ENCODE measurements at regions not wholly inside any gene's neighbourhood (a gene's known extent, or its start where the extent isn't known, plus 50 kb on each side); places are given as distances from the start of the nearest gene placed in this dataset.

- no peaks in the 10 kb centered on the region for H3K27me3 ChIP-seq (replicated peaks in 1 of 2; ENCODE audit: control insufficient read depth in 2 of 2, extremely low read depth in 1 of 2, insufficient read depth in 2 of 2, low read length in 1 of 2)
- no peak for DNase-seq
- no peak overlapping the region for H3K27ac ChIP-seq (ENCODE audit: low read length)
- Mint-ChIP-seq H3K4me1 (no peaks in the 10 kb centered on the region), H3K36me3 (no peaks in the 10 kb centered on the region), H3K27ac (no peak overlapping the region), H3K4me3 (no peak overlapping the region), H3K27me3 (peaks cover 0 to 4% of the 10 kb centered on the region in 2 donors), H3K9me3 (no peaks in the 10 kb centered on the region)
- no peak overlapping the region for H3K4me3 ChIP-seq (ENCODE audit: control insufficient read depth in 1 of 2, extremely low read depth in 1 of 2, low read length in 1 of 2)
- CTCF ChIA-PET = no interaction called here
- no peaks in the 10 kb centered on the region for H3K9me3 ChIP-seq
- no peak for ATAC-seq (replicated peaks in 1 of 4)
- WGBS (ENCODE audit: insufficient coverage) = no CpG with 5 or more reads among the region's 3 CpGs
- POLR2A ChIA-PET = no interaction called here
- H3K36me3 ChIP-seq (ENCODE audit: control insufficient read depth in 2 of 2, extremely low read depth in 1 of 2, insufficient read depth in 1 of 2, low read length in 1 of 2) = no peaks in the 10 kb centered on the region
- H3K4me1 ChIP-seq (ENCODE audit: control insufficient read depth in 1 of 2, extremely low read depth in 1 of 2, insufficient read depth in 2 of 2, low read length in 2 of 2) = no peaks in the 10 kb centered on the region
Observed at GRCh38 chr18:54740136-54740846, 88.0 kb upstream of the RAB27B start.

- Histone ChIP-seq H3K9me3 (no peaks in the 10 kb centered on the region), H3K4me3 (ENCODE audit: control insufficient read depth in 1 of 2, extremely low read depth in 1 of 2, low read length in 1 of 2) (no peak overlapping the region), H3K27ac (ENCODE audit: low read length) (no peak overlapping the region), H3K4me1 (ENCODE audit: control insufficient read depth in 1 of 2, extremely low read depth in 1 of 2, insufficient read depth in 2 of 2, low read length in 2 of 2) (no peaks in the 10 kb centered on the region), H3K36me3 (ENCODE audit: control insufficient read depth in 2 of 2, extremely low read depth in 1 of 2, insufficient read depth in 1 of 2, low read length in 1 of 2) (no peaks in the 10 kb centered on the region), H3K27me3 (replicated peaks in 1 of 2; ENCODE audit: control insufficient read depth in 2 of 2, extremely low read depth in 1 of 2, insufficient read depth in 2 of 2, low read length in 1 of 2) (no peaks in the 10 kb centered on the region)
- Mint-ChIP-seq H3K4me3 (no peak overlapping the region), H3K4me1 (no peaks in the 10 kb centered on the region), H3K27ac (no peak overlapping the region), H3K27me3 (peaks cover 0 to 4% of the 10 kb centered on the region in 2 donors), H3K36me3 (no peaks in the 10 kb centered on the region), H3K9me3 (no peaks in the 10 kb centered on the region)
- ChIA-PET CTCF (interaction anchor here in 1 of 2 donors (1.1 kb wide), 1 partner anchor 10 kb away, joined by 3 read pairs; no protein-coding TSS in a partner anchor), POLR2A (no interaction called here)
- ATAC-seq (replicated peaks in 1 of 4) (no peak), DNase-seq (no peak)
- WGBS (ENCODE audit: insufficient coverage) = no CpG with 5 or more reads among the region's 4 CpGs
Observed at GRCh38 chr18:54742120-54742519, 86.2 kb upstream of the RAB27B start.

GRCh38 chr18:54742659-54743604 lies 85.3 kb upstream of the RAB27B start:
- Mint-ChIP-seq H3K9me3 (no peaks in the 10 kb centered on the region), H3K36me3 (no peaks in the 10 kb centered on the region), H3K4me3 (no peak overlapping the region), H3K27ac (no peak overlapping the region), H3K4me1 (no peaks in the 10 kb centered on the region), H3K27me3 (peaks cover 0 to 4% of the 10 kb centered on the region in 2 donors)
- ATAC-seq (replicated peaks in 1 of 4) (no peak), DNase-seq (no peak)
- CTCF ChIA-PET = no interaction called here
- Histone ChIP-seq H3K27ac (ENCODE audit: low read length) (no peak overlapping the region), H3K4me3 (ENCODE audit: control insufficient read depth in 1 of 2, extremely low read depth in 1 of 2, low read length in 1 of 2) (no peak overlapping the region), H3K4me1 (ENCODE audit: control insufficient read depth in 1 of 2, extremely low read depth in 1 of 2, insufficient read depth in 2 of 2, low read length in 2 of 2) (no peaks in the 10 kb centered on the region), H3K36me3 (ENCODE audit: control insufficient read depth in 2 of 2, extremely low read depth in 1 of 2, insufficient read depth in 1 of 2, low read length in 1 of 2) (no peaks in the 10 kb centered on the region), H3K27me3 (replicated peaks in 1 of 2; ENCODE audit: control insufficient read depth in 2 of 2, extremely low read depth in 1 of 2, insufficient read depth in 2 of 2, low read length in 1 of 2) (no peaks in the 10 kb centered on the region), H3K9me3 (no peaks in the 10 kb centered on the region)
- 78% methylated on average over 2 of the region's 2 CpGs for WGBS (ENCODE audit: insufficient coverage)
- POLR2A ChIA-PET = no interaction called here

- no peaks in the 10 kb centered on the region for H3K36me3 Mint-ChIP-seq
- no peaks in the 10 kb centered on the region for H3K27me3 ChIP-seq (replicated peaks in 1 of 2; ENCODE audit: control insufficient read depth in 2 of 2, extremely low read depth in 1 of 2, insufficient read depth in 2 of 2, low read length in 1 of 2)
- H3K4me3 Mint-ChIP-seq = no peak overlapping the region
- no peaks in the 10 kb centered on the region for H3K36me3 ChIP-seq (ENCODE audit: control insufficient read depth in 2 of 2, extremely low read depth in 1 of 2, insufficient read depth in 1 of 2, low read length in 1 of 2)
- ATAC-seq (replicated peaks in 1 of 4) (no peak), DNase-seq (no peak)
- no peaks in the 10 kb centered on the region for H3K9me3 Mint-ChIP-seq
- H3K9me3 ChIP-seq = no peaks in the 10 kb centered on the region
- CTCF ChIA-PET = no interaction called here
- H3K4me1 ChIP-seq (ENCODE audit: control insufficient read depth in 1 of 2, extremely low read depth in 1 of 2, insufficient read depth in 2 of 2, low read length in 2 of 2) = no peaks in the 10 kb centered on the region
- POLR2A ChIA-PET = no interaction called here
- no peaks in the 10 kb centered on the region for H3K4me1 Mint-ChIP-seq
- H3K4me3 ChIP-seq (ENCODE audit: control insufficient read depth in 1 of 2, extremely low read depth in 1 of 2, low read length in 1 of 2) = no peak overlapping the region
- H3K27me3 Mint-ChIP-seq = no peaks in the 10 kb centered on the region
- WGBS (ENCODE audit: insufficient coverage) = 100% methylated on average over 1 of the region's 4 CpGs
- H3K27ac ChIP-seq (ENCODE audit: low read length) = no peak overlapping the region
- H3K27ac Mint-ChIP-seq = no peak overlapping the region
Observed at GRCh38 chr18:54743605-54743995, 84.7 kb upstream of the RAB27B start.

GRCh38 chr18:54749291-54749690 lies 79.0 kb upstream of the RAB27B start:
- Histone ChIP-seq H3K4me3 (ENCODE audit: control insufficient read depth in 1 of 2, extremely low read depth in 1 of 2, low read length in 1 of 2) (no peak overlapping the region), H3K36me3 (ENCODE audit: control insufficient read depth in 2 of 2, extremely low read depth in 1 of 2, insufficient read depth in 1 of 2, low read length in 1 of 2) (no peaks in the 10 kb centered on the region), H3K9me3 (no peaks in the 10 kb centered on the region), H3K27me3 (replicated peaks in 1 of 2; ENCODE audit: control insufficient read depth in 2 of 2, extremely low read depth in 1 of 2, insufficient read depth in 2 of 2, low read length in 1 of 2) (no peaks in the 10 kb centered on the region), H3K27ac (ENCODE audit: low read length) (no peak overlapping the region), H3K4me1 (ENCODE audit: control insufficient read depth in 1 of 2, extremely low read depth in 1 of 2, insufficient read depth in 2 of 2, low read length in 2 of 2) (no peaks in the 10 kb centered on the region)
- H3K9me3 Mint-ChIP-seq = no peaks in the 10 kb centered on the region
- no peak for ATAC-seq (replicated peaks in 1 of 4)
- no peak for DNase-seq
- no peak overlapping the region for H3K27ac Mint-ChIP-seq
- WGBS (ENCODE audit: insufficient coverage) = 100% methylated on average over 2 of the region's 3 CpGs
- ChIA-PET POLR2A (no interaction called here), CTCF (interaction anchor here in 1 of 2 donors (0.5 kb wide), 1 partner anchor 523 kb away, joined by 5 read pairs; no protein-coding TSS in a partner anchor)
- H3K36me3 Mint-ChIP-seq = no peaks in the 10 kb centered on the region
- H3K27me3 Mint-ChIP-seq = no peaks in the 10 kb centered on the region
- H3K4me3 Mint-ChIP-seq = no peak overlapping the region
- H3K4me1 Mint-ChIP-seq = no peaks in the 10 kb centered on the region

- Mint-ChIP-seq H3K4me1 (no peaks in the 10 kb centered on the region), H3K4me3 (no peak overlapping the region)
Observed at GRCh38 chr18:54750350-54750749, 77.9 kb upstream of the RAB27B start.

More at GRCh38 chr18:54750350-54750749, 77.9 kb upstream of the RAB27B start:
- Mint-ChIP-seq H3K27me3 (no peaks in the 10 kb centered on the region), H3K27ac (no peak overlapping the region), H3K9me3 (no peaks in the 10 kb centered on the region), H3K36me3 (no peaks in the 10 kb centered on the region)
- Histone ChIP-seq H3K36me3 (ENCODE audit: control insufficient read depth in 2 of 2, extremely low read depth in 1 of 2, insufficient read depth in 1 of 2, low read length in 1 of 2) (no peaks in the 10 kb centered on the region), H3K27ac (ENCODE audit: low read length) (no peak overlapping the region), H3K4me3 (ENCODE audit: control insufficient read depth in 1 of 2, extremely low read depth in 1 of 2, low read length in 1 of 2) (no peak overlapping the region), H3K27me3 (replicated peaks in 1 of 2; ENCODE audit: control insufficient read depth in 2 of 2, extremely low read depth in 1 of 2, insufficient read depth in 2 of 2, low read length in 1 of 2) (no peaks in the 10 kb centered on the region), H3K4me1 (ENCODE audit: control insufficient read depth in 1 of 2, extremely low read depth in 1 of 2, insufficient read depth in 2 of 2, low read length in 2 of 2) (no peaks in the 10 kb centered on the region), H3K9me3 (no peaks in the 10 kb centered on the region)
- ChIA-PET CTCF (no interaction called here), POLR2A (no interaction called here)
- ATAC-seq (replicated peaks in 1 of 4) (no peak), DNase-seq (no peak)
- WGBS (ENCODE audit: insufficient coverage) = no CpG with 5 or more reads among the region's 2 CpGs

Measured in T-cell (primary cell).